GM12873 (cell line): ENCODE measurements at regions not wholly inside any gene's neighbourhood (a gene's known extent, or its start where the extent isn't known, plus 50 kb on each side); places are given as distances from the start of the nearest gene placed in this dataset.

Experiments used
- TF ChIP-seq, protein P1 (sequence below): IDR thresholded peaks from 2 replicates; pipeline ENCODE4 v1.5.1; 2012; ENCODE audit warnings: low read depth, mild to moderate bottlenecking, moderate library complexity, low read length, control low read depth; ENCODE audit not compliant: insufficient read depth; ENCODE audit errors: missing control alignments

DNA sequence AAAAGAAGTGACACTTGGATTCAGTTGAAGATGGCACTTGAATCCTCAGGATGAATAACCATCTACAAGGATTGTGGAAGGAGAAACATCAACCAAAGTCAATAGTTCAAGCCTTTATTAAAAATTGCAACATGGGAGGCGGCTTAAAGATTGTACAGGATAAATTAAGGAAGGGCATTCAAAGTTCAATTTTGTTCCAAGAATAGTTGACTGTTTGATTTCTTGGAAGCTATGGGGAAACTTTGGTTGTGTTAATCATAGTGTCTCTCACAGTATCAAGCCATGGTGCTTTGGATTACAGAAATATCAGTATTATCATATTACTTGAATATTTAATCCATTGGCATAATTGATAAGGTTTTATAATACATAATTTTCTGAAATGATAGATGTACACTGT is 1844.3 kb downstream of the MAT2B start:
- TF ChIP-seq, protein P1, sequence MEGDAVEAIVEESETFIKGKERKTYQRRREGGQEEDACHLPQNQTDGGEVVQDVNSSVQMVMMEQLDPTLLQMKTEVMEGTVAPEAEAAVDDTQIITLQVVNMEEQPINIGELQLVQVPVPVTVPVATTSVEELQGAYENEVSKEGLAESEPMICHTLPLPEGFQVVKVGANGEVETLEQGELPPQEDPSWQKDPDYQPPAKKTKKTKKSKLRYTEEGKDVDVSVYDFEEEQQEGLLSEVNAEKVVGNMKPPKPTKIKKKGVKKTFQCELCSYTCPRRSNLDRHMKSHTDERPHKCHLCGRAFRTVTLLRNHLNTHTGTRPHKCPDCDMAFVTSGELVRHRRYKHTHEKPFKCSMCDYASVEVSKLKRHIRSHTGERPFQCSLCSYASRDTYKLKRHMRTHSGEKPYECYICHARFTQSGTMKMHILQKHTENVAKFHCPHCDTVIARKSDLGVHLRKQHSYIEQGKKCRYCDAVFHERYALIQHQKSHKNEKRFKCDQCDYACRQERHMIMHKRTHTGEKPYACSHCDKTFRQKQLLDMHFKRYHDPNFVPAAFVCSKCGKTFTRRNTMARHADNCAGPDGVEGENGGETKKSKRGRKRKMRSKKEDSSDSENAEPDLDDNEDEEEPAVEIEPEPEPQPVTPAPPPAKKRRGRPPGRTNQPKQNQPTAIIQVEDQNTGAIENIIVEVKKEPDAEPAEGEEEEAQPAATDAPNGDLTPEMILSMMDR, result no peak

- TF ChIP-seq, protein P1, result no peak
Measured at GRCh38 chr5:165351342-165351741, 1845.9 kb downstream of the MAT2B start.

DNA sequence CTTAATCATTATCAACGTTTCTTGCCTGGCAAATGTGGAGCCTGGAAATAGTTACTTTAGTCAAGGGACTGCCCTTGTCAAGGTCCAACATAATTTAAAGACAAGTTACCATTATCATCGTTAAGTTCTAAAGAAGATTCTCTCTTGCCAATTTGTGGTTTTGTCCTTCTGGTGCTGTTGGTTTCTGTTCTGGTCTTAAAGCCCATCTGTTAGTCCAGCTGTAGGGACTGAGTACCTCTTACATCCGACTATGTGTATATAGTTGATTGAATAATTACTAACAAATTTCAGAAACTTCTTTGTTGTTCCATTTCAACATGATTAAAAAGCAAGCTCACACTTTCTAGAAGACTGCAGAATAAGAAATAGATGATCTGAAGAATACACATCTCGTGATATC is 1854.9 kb downstream of the MAT2B start:
- TF ChIP-seq, protein P1, result no peak

- TF ChIP-seq, protein P1, result no peak
Measured at GRCh38 chr5:165360784-165361542, 1855.5 kb downstream of the MAT2B start.

- TF ChIP-seq, protein P1, result no peak
Measured at GRCh38 chr5:165370233-165370632, 1864.8 kb downstream of the MAT2B start.

GRCh38 chr5:165370794-165371193 is 1865.4 kb downstream of the MAT2B start:
- TF ChIP-seq, protein P1, result no peak

DNA sequence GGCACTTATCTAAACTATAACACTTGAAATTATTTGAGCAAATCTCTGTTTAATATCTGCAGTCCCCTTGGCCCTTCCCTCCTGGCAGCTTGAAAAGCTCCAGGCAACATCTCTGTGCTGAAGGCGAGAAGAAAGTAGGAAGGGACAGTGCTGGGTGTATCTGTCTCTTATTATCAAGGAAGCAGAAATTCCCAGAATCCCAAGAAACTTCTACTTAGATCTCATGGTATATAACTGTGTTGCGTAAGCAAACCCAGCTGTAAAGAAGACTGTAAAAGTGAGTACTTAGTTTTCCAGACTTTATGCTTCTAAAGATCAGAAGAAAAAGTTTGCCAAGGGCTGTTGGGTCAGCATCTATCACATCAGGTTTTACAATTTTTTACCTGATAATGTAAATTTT is 1869.8 kb downstream of the MAT2B start:
- TF ChIP-seq, protein P1, result no peak
